Omental fat pad (tissue), 3 donors: ENCODE measurements at regions not wholly inside any gene's neighbourhood (a gene's known extent, or its start where the extent isn't known, plus 50 kb on each side); places are given as distances from the start of the nearest gene placed in this dataset.

Experiments used
- ATAC-seq: fragments of 150-250 bp; one replicate; pipeline ENCODE4 v1.9.1; 2016; ENCODE audit warnings: mild to moderate bottlenecking, moderate library complexity; ENCODE audit not compliant: low FRiP score
- DNase-seq: peaks from one replicate; pipeline ENCODE4 v3.0.0-alpha.2; 2019; ENCODE audit warnings: low spot score
- TF ChIP-seq, protein P1 (sequence below), 3 donors: fragments of 450-650 bp; IDR thresholded peaks; one replicate each; pipeline ENCODE4 v1.5.1; 2016 to 2017; ENCODE audit warnings: antibody characterized with exemption in 3 of 3, mild to moderate bottlenecking in 3 of 3, moderate library complexity in 2 of 3

- no peak for DNase-seq
- TF ChIP-seq, protein P1, sequence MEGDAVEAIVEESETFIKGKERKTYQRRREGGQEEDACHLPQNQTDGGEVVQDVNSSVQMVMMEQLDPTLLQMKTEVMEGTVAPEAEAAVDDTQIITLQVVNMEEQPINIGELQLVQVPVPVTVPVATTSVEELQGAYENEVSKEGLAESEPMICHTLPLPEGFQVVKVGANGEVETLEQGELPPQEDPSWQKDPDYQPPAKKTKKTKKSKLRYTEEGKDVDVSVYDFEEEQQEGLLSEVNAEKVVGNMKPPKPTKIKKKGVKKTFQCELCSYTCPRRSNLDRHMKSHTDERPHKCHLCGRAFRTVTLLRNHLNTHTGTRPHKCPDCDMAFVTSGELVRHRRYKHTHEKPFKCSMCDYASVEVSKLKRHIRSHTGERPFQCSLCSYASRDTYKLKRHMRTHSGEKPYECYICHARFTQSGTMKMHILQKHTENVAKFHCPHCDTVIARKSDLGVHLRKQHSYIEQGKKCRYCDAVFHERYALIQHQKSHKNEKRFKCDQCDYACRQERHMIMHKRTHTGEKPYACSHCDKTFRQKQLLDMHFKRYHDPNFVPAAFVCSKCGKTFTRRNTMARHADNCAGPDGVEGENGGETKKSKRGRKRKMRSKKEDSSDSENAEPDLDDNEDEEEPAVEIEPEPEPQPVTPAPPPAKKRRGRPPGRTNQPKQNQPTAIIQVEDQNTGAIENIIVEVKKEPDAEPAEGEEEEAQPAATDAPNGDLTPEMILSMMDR (IDR thresholded peaks at IDR 0.05), result no peak
- no peak for ATAC-seq
These were observed 392.8 kb upstream of the CNR1 start for GRCh38 chr6:88558981-88559380.

- DNase-seq (no peak), ATAC-seq (no peak)
- TF ChIP-seq, protein P1 (IDR thresholded peaks at IDR 0.05), result no peak
These were observed 390.5 kb upstream of the CNR1 start for GRCh38 chr6:88556663-88557062.

DNA sequence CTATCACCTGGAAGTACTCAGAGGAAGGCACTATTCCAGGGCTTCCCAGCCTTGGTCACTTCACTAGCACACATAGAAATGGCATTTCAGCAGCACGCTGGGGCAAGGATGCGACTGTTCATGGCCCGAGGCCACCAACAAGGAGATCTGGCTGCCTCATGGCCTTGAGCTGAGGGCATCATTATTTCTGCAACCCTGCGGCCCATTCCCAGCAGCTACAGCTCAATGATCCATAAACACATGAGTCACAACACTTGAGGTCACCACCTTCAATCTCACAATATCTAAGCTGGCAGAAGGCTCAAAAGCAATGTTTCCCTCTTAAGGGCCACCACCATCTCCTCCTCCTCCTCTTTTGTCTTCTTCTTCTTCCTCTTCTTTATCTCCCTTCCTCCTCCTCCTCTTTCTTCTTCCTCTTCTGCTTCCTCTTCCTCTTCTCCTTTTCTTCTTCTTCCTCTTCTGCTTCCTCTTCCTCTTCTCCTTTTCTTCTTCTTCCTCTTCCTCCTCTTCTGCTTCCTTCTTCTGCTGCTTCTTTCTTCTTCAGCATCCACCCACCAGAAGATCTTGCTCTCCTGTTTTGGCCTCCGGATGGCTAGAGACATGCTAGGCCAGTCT, 382.9 kb upstream of the CNR1 start:
- TF ChIP-seq, protein P1 (IDR thresholded peaks at IDR 0.05), result no peak
- ATAC-seq (no peak), DNase-seq (no peak)

DNA sequence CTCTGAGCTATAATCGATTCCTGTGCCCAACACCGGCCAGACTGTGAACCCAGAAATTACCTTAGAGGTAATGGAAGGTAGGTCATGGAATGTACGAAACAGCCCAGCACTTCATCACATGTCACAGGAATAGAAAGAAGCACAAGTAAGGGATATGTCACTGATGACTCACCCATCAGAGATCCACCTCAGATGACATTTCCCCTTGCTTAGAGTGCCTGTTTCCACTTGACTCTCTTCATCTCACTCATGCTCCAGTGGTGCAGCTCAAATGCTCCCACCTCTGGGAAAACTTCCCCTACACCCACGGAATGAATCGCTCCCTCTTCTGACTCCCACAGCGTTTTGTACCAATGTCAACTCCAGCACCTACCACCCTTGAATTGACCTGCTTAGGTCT, 381.6 kb upstream of the CNR1 start:
- DNase-seq (no peak), ATAC-seq (no peak)
- TF ChIP-seq, protein P1 (IDR thresholded peaks at IDR 0.05), result no peak

DNA sequence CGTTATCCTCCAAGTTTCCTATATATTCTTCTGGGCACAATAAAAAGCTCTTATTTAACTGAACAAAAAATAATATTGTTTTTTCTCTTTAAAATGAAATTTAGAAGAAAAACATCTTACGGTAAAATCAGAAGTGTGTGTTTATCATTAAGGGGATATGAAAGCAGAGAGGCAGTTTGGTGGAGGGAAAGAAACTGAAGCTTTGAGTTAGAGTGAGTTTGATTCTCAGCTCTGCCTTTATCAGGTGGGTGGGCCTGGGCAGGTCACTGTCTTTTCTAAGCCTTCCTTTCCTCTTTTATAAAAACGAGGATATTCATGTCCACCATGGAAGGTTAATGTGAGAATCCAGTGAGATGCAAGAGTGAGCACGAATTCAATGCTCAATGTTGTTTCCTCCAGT, 379.8 kb upstream of the CNR1 start:
- DNase-seq, result no peak
- TF ChIP-seq, protein P1 (IDR thresholded peaks at IDR 0.05), result no peak
- no peak for ATAC-seq

- DNase-seq (no peak), ATAC-seq (no peak)
- TF ChIP-seq, protein P1 (IDR thresholded peaks at IDR 0.05), result no peak
These were observed 379.0 kb upstream of the CNR1 start for GRCh38 chr6:88544986-88545612.

GRCh38 chr6:88539295-88539764, 373.2 kb upstream of the CNR1 start:
- ATAC-seq, result no peak
- DNase-seq, result no peak
- TF ChIP-seq, protein P1 (IDR thresholded peaks at IDR 0.05), result no peak
